ENCODE measurements at regions not wholly inside any gene's neighbourhood (a gene's known extent, or its start where the extent isn't known, plus 50 kb on each side); places are given as distances from the start of the nearest gene placed in this dataset.

GRCh38 chr9:8143677-8144076 is 344.1 kb upstream of the DMAC1 start:
- no peak for TF ChIP-seq CTCF (IDR thresholded peaks at IDR 0.05; ENCODE audit: low read length, missing control alignments)
- DNase-seq (ENCODE audit: low read depth), result no peak
- no peak overlapping the region for H3K4me3 ChIP-seq (replicated peaks; ENCODE audit: low read depth, low read length)

- no peak overlapping the region for H3K4me3 ChIP-seq (replicated peaks; ENCODE audit: low read depth, low read length)
- no peak for TF ChIP-seq CTCF (IDR thresholded peaks at IDR 0.05; ENCODE audit: low read length, missing control alignments)
- DNase-seq (ENCODE audit: low read depth), result no peak
These were observed 341.0 kb upstream of the DMAC1 start for GRCh38 chr9:8140557-8140956.

- no peak for TF ChIP-seq CTCF (IDR thresholded peaks at IDR 0.05; ENCODE audit: low read length, missing control alignments)
- H3K4me3 ChIP-seq (replicated peaks; ENCODE audit: low read depth, low read length), result no peak overlapping the region
- no peak for DNase-seq (ENCODE audit: low read depth)
These were observed 340.2 kb upstream of the DMAC1 start for GRCh38 chr9:8139756-8140155.

DNA sequence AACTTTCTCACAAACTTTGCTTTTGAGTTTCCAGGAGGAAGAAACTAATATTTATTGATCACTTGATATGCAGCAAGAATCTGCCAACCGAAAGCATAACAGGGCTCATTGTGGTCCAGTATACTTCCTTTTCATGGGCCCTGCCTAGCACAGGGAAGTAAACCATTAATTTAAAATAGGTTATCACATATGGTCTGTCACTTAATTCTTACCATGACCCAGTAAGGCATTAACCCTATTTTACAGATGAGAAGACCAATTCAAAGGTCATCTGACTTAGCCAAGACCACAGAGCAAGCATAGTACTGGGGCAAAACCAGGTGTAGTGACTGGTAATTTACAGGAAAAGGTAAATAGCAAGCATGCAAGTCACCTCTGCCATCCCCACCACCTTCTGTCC is 336.9 kb upstream of the DMAC1 start:
- no peak for DNase-seq (ENCODE audit: low read depth)
- no peak overlapping the region for H3K4me3 ChIP-seq (replicated peaks; ENCODE audit: low read depth, low read length)
- TF ChIP-seq CTCF (IDR thresholded peaks at IDR 0.05; ENCODE audit: low read length, missing control alignments), result no peak

DNA sequence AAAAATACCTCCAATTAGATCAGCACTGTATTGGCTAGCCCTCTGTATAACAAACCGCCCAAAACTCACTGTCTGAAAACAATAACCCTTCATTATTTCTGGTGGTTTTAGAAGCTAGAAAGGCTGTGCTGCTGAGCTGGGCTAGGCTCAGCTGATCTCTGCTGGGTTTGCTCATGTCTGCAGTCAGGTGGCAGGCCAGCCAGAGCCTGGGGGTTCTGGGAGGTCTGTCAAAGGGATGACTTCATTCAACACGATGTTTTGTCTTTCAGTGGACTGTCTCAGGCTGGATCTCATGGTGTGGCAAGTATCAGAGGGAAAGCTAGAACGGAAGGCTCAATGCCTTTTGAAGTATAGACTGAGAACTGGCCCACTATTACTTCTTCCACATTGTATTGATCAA is 335.1 kb upstream of the DMAC1 start:
- H3K4me3 ChIP-seq (replicated peaks; ENCODE audit: low read depth, low read length), result no peak overlapping the region
- no peak for DNase-seq (ENCODE audit: low read depth)
- TF ChIP-seq CTCF (IDR thresholded peaks at IDR 0.05; ENCODE audit: low read length, missing control alignments), result no peak

DNA sequence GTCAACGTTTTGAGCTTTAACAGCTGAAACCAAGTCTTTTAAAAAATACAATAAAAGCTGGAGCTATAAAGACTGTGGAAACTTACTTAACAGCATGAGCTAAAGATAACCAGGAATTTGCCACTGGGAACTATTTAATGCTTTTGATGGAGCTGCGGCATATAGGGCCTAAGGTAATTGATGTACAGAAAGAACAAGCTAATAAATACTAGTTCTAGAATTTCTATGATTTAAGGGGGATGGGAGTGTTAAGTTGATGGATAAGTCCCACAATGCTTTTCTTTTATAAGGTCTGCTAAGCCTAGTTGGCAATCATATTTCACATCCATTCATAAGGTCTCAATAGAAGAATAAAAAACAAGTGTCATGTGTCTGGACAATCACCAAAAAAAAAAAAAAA is 334.0 kb upstream of the DMAC1 start:
- no peak for TF ChIP-seq CTCF (IDR thresholded peaks at IDR 0.05; ENCODE audit: low read length, missing control alignments)
- DNase-seq (ENCODE audit: low read depth), result no peak
- H3K4me3 ChIP-seq (replicated peaks; ENCODE audit: low read depth, low read length), result no peak overlapping the region

- no peak overlapping the region for H3K4me3 ChIP-seq (replicated peaks; ENCODE audit: low read depth, low read length)
- no peak for DNase-seq (ENCODE audit: low read depth)
- no peak for TF ChIP-seq CTCF (IDR thresholded peaks at IDR 0.05; ENCODE audit: low read length, missing control alignments)
These were observed 316.0 kb upstream of the DMAC1 start for GRCh38 chr9:8115570-8115969.
